ENCODE measurements at regions not wholly inside any gene's neighbourhood (a gene's known extent, or its start where the extent isn't known, plus 50 kb on each side); places are given as distances from the start of the nearest gene placed in this dataset.

- TF ChIP-seq ZNF512 (CRISPR knock-in tag; IDR thresholded peaks at IDR 0.05; ENCODE audit: borderline replicate concordance), result no peak
- no peak for TF ChIP-seq ZNF423 (CRISPR knock-in tag; IDR thresholded peaks at IDR 0.05)
- TF ChIP-seq ESRRA (CRISPR knock-in tag; IDR thresholded peaks at IDR 0.05; ENCODE audit: borderline replicate concordance), result no peak
- TF ChIP-seq NFATC4 (CRISPR knock-in tag; IDR thresholded peaks at IDR 0.05), result no peak
- no peak for TF ChIP-seq OVOL2 (CRISPR knock-in tag; IDR thresholded peaks at IDR 0.05; ENCODE audit: borderline replicate concordance)
- TF ChIP-seq FOXJ3 (CRISPR knock-in tag; IDR thresholded peaks at IDR 0.05; ENCODE audit: borderline replicate concordance), result no peak
- TF ChIP-seq EMX1 (CRISPR knock-in tag; IDR thresholded peaks at IDR 0.05), result no peak
- no peak for TF ChIP-seq TEAD1 (CRISPR knock-in tag; IDR thresholded peaks at IDR 0.05)
These were observed 291.3 kb upstream of the ADAMTSL1 start (continued) for GRCh38 chr9:18182636-18183035.

DNA sequence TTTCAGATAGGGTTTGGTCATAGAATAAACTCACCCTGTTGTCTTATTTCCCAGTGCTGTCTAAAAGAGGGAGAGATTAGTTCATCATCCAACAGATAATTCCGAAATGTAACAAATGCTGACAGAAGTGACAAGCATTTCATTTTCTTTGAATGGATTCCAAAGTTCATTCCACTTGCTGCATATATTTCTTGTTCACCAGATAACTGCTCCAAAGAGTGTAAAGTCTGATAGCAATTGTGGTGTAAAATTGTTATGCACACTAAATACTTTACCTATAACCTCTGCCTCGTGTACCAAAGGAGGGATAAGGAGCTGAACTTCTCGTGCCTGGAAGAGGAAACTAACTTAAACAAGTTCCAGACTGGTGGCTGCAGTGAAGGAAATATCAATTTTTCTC is 290.0 kb upstream of the ADAMTSL1 start:
- Mint-ChIP-seq H3K27me3 (ENCODE audit: low read depth) (no peaks in the 10 kb centered on the region), H3K36me3 (peaks cover 5% of the 10 kb centered on the region), H3K4me3 (no peak overlapping the region), H3K27ac (no peak overlapping the region), H3K9me3 (peaks cover 10% of the 10 kb centered on the region; the same call in 1 of the 2 replicates), H3K4me1 (peaks cover 6% of the 10 kb centered on the region)
- DNase-seq (ENCODE audit: low spot score) (no peak), ATAC-seq (no peak)
- CTCF ChIA-PET, result no interaction called here
- TF ChIP-seq SMAD4 (CRISPR knock-in tag; IDR thresholded peaks at IDR 0.05) (no peak), IRF2 (CRISPR knock-in tag; IDR thresholded peaks at IDR 0.05; ENCODE audit: borderline replicate concordance, low read depth) (no peak), ESRRA (CRISPR knock-in tag; IDR thresholded peaks at IDR 0.05; ENCODE audit: borderline replicate concordance) (no peak), E2F1 (CRISPR knock-in tag; IDR thresholded peaks at IDR 0.05) (no peak), MYBL2 (CRISPR knock-in tag; IDR thresholded peaks at IDR 0.05) (no peak), ZNF512 (CRISPR knock-in tag; IDR thresholded peaks at IDR 0.05; ENCODE audit: borderline replicate concordance) (no peak), ZBTB21 (CRISPR knock-in tag; IDR thresholded peaks at IDR 0.05; ENCODE audit: borderline replicate concordance) (no peak), ERG (CRISPR knock-in tag; IDR thresholded peaks at IDR 0.05) (no peak), CREM (CRISPR knock-in tag; IDR thresholded peaks at IDR 0.05) (no peak), GTF2I (CRISPR knock-in tag; conservative IDR thresholded peaks at IDR 0.05) (no peak)
- TF ChIP-seq, protein P1, sequence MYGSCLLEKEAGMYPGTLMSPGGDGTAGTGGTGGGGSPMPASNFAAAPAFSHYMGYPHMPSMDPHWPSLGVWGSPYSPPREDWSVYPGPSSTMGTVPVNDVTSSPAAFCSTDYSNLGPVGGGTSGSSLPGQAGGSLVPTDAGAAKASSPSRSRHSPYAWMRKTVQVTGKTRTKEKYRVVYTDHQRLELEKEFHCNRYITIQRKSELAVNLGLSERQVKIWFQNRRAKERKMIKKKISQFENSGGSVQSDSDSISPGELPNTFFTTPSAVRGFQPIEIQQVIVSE (CRISPR knock-in tag; IDR thresholded peaks at IDR 0.05; ENCODE audit: borderline replicate concordance), result no peak
- POLR2A ChIA-PET, result no interaction called here

DNA sequence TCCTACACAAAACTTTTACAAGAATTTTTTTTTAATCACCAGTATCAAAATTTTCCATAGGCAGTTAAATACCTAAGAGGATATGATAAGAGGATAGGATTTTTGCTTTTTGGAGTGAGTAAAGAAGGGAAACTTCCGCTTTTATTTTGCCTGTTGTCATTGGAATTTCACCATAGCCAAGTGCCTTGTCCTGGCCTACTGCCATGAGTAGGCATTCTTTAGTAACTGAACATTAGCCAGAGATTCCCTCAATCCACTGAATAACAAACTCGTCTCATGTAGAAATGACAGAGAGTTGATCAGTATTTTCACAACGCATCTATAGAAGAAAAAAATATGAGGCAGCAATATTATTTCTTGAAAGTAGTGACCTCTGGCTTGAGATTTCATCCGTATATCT is 289.6 kb upstream of the ADAMTSL1 start:
- Mint-ChIP-seq H3K4me1 (peaks cover 6% of the 10 kb centered on the region), H3K27me3 (ENCODE audit: low read depth) (no peaks in the 10 kb centered on the region), H3K27ac (no peak overlapping the region; the same call in 1 of the 2 replicates), H3K4me3 (no peak overlapping the region), H3K36me3 (peaks cover 3% of the 10 kb centered on the region), H3K9me3 (peaks cover 7% of the 10 kb centered on the region; the same call in 1 of the 2 replicates)
- ChIA-PET POLR2A (no interaction called here), CTCF (no interaction called here)
- ATAC-seq (no peak), DNase-seq (ENCODE audit: low spot score) (no peak)
- TF ChIP-seq TEAD4 (CRISPR knock-in tag; IDR thresholded peaks at IDR 0.05) (no peak), RORB (CRISPR knock-in tag; IDR thresholded peaks at IDR 0.05) (no peak), NFATC4 (CRISPR knock-in tag; IDR thresholded peaks at IDR 0.05) (no peak), FOXP4 (CRISPR knock-in tag; IDR thresholded peaks at IDR 0.05) (no peak), NFYB (CRISPR knock-in tag; conservative IDR thresholded peaks at IDR 0.05; ENCODE audit: low read depth) (no peak)
- TF ChIP-seq, protein P2, sequence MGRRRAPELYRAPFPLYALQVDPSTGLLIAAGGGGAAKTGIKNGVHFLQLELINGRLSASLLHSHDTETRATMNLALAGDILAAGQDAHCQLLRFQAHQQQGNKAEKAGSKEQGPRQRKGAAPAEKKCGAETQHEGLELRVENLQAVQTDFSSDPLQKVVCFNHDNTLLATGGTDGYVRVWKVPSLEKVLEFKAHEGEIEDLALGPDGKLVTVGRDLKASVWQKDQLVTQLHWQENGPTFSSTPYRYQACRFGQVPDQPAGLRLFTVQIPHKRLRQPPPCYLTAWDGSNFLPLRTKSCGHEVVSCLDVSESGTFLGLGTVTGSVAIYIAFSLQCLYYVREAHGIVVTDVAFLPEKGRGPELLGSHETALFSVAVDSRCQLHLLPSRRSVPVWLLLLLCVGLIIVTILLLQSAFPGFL (CRISPR knock-in tag; IDR thresholded peaks at IDR 0.05; ENCODE audit: borderline replicate concordance), result no peak
- TF ChIP-seq, protein P3, sequence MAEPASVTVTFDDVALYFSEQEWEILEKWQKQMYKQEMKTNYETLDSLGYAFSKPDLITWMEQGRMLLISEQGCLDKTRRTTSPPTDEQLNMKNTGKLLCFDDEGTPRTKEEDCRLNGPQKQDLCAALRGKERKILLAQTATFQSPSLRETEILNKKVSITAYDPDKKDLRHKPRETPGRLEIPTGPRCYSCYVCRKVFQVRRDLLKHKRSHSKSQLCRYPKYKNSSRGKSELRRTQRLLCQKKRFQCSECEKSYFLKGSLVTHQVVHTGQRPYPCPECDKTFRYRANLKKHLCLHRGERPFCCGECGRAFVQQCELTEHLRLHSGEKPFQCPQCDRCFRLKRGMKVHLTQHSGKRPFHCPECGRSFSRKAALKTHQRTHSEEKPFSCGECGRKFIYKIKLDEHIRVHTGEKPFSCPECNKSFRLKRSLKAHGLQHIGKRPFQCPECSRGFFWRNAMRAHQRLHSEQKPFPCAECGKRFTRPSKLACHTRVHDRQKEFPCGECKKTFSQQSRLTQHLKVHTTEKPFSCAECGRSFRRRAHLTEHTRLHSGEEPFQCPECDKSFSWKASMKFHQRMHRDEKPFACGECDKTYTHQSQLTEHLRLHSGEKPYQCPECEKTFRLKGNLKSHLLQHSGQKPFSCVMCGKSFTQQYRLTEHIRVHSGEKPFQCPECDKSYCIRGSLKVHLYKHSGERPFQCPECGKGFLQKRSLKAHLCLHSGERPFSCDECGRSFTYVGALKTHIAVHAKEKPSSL (CRISPR knock-in tag; conservative IDR thresholded peaks at IDR 0.05), result no peak

Measured in WTC11 (cell line).